HG03521 (cell line): ENCODE measurements at regions not wholly inside any gene's neighbourhood (a gene's known extent, or its start where the extent isn't known, plus 50 kb on each side); places are given as distances from the start of the nearest gene placed in this dataset.

Source experiments
- ATAC-seq: cut with Tn5 transposase; IDR thresholded peaks from one replicate; pipeline ENCODE4 v1.9.1; 2021; ENCODE audit warnings: mild to moderate bottlenecking, moderate library complexity; ENCODE audit not compliant: unreplicated experiment

- no peak for ATAC-seq
These were observed 75.0 kb downstream of the PTPDC1 start for GRCh38 chr9:94159069-94159939.

GRCh38 chr9:94160594-94161501 lies 76.6 kb downstream of the PTPDC1 start:
- ATAC-seq: no peak

- no peak for ATAC-seq
These were observed 77.4 kb downstream of the PTPDC1 start for GRCh38 chr9:94161673-94162072.

DNA sequence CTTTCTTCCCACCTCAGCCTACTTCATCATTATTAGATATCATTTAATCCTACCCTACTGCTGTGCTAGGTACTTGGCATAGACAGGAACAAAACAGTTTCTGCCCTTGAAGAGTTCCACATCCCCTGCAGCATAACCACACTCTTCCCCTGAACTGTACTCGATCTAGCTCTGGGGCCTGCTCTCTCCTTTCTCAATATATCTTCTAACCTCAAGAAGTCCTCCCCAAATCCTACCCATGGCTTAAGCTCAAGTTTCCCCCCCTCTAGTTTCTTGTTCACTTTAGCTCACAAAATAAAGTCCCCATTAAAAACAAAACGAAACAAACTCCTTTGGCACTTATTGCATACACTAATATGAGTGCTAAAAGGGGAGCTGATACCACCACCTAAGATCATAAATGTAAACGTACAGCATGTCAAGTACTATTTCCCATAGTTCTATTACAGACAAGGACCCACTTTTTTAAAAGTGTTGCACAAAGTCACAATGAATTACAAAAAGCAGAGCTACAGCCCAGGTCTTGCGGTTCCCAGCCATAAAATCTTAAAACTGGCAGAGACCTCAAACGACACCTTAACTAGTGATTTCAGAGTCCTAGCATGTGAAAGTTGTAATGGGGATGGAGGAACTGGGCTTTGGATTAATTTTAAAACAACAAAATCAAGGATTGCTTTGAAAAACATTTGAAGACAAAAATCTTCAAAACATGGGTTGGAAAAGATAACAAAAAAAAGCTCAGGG lies 80.7 kb downstream of the PTPDC1 start:
- ATAC-seq: no peak

GRCh38 chr9:94165592-94166235 lies 81.5 kb downstream of the PTPDC1 start:
- ATAC-seq: peak; percentile 87

- peak; percentile 57 for ATAC-seq
These were observed 82.1 kb downstream of the PTPDC1 start for GRCh38 chr9:94166236-94166975.

DNA sequence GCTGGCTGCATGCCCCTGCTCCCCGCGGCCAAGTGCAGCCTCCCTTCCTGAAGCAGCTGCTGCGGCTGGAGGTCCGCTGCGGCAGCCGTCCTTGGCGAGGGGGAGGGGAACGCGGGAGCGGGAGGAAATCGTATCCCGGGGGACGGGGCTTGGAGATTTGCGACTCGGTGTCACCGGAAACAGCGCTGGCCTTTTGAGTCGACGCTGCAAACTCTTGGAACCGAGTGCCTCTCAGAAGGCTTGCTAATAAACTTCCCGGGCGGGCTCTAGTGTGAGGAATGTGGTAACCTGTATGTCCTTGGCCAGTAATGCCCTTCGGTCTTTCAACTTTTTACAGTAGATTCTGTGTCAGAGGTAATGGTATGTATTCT lies 82.7 kb downstream of the PTPDC1 start:
- no peak for ATAC-seq

DNA sequence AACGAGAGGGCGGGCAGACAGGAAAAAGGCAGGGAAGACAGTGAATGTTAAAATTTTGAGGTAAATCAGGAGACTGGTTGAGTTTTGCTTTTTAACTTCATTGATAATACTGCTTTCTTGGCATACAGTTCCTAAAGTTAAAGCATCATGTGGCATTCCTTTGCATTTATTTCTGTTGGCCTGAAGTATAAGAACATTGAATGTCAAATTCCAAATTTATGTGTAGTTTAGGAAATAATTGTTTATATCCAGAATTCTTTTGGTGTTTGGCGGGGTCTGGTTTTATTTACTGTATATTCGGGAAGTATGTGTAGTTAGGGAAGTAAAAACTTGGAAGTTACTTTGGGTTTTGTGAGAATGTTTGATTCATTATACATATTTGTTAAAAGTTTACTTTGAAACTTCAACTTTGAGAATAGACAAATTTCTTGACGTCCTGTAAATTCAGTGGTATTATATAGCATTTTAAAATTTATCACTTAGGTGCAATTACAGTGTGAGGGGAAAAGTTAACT lies 83.2 kb downstream of the PTPDC1 start:
- ATAC-seq: no peak

DNA sequence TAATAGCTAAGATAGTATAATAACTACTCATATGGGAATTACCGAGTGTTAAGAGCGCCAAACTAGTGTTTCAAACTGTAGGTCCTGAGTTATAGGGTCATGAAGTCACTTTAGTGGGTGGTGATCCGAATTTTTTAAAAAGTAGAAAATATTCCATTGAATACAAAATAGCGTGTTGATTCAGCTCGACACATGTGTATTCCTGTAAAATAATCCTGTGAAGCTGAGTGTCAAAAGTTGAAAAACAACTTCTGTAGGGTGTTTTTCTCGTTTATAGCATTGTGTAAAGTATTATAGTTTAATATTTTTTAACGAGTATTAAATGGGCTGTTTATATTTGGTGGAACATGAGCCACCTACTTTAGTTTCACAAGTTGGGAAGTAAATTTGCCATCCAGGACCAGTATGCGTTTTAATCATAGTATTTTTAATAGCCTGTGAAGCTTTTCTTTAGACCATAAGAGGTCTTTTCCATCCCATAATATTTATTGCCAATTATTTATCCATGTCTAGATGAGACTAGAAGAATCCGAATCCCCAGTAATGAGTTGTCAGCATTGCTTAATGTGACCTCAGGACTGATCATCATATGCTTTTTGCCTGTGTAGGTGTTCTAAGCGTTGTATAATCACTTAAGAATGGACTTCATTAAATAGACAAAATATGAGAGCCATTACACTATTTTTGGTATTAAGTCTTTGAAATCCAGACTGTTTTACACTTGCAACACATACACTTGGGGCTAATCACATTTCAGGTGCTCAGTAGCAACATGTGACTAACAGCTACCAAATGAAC lies 84.1 kb downstream of the PTPDC1 start:
- ATAC-seq: no peak

DNA sequence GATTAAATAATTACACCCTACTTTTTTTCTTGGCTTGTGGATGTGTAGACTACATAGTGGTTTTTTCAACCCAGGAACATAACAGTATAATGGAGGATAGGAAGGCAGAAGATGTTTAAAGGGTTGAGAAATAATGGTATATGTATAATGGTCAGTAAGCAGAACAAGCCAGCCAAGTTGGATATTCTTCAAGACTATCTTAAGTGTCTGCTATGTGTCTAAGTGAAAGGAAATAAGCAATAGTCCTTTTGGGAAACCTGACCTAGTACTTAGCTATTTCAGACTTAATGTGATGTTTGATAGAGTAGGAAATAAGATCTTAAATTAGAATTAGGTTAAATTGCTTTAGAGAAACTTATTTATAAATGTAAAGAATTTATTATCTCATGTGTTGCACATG lies 85.7 kb downstream of the PTPDC1 start:
- ATAC-seq: no peak

- ATAC-seq: no peak
These were observed 85.5 kb upstream of the ZNF169 start for GRCh38 chr9:94173632-94174031.

DNA sequence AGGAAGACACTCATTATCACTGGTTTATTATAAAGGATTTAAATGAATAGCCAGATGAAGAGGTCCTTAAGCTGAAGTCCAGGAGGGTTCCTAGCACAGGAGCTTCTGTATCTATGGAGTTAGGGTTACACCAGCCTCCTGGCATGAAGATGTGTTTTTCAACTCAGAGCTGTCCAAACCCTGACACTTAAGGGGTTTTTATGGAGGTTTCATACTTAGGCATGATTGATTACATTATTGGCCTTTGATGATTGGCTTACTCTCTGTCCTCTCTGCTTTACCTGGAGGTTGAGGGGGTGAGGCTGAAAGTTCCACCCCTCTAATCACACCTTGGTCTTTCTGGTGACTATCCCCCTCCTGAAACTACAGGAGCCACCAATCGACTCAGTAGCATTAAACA lies 84.9 kb upstream of the ZNF169 start:
- no peak for ATAC-seq

GRCh38 chr9:94175669-94176068 lies 83.4 kb upstream of the ZNF169 start:
- no peak for ATAC-seq

DNA sequence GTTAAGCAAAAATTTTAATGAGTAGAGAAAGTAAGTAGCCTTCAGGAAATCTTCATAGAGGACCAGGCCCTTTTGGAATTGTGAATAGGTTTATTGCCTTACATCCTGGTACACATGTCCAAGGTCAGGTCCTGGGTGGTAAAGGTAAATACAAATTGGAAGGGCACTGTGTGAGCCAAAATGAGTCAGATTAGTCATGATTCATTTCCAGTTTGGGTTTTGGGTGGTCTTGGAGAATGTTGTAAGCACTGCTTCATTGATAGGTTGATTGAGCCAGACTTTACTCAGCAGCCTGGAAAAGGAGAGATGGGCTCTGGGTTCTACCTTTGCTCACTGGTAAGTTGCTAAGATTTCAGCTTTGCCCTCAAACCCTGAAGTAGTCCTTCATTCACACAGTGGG lies 82.5 kb upstream of the ZNF169 start:
- no peak for ATAC-seq

DNA sequence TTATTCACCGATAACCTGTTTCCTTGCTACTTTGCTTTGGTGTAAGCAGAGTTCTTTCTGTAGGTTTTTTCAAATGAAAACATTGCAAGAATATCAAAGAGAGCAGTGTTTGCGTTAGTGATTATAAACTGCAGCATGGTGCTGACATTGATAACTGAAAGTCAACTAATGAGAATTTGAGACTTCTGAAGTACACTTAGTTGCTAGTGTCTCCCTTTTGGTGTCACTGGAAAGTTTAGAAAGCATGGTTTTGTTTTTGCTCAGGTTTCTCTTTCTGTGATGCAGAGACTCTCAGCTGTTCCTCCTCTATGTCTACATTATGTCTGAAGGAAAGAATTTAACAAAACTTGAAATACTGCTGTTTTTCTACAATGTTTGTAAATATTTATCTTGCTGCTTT lies 80.2 kb upstream of the ZNF169 start:
- ATAC-seq: peak; percentile 63

GRCh38 chr9:94181408-94182181 lies 77.5 kb upstream of the ZNF169 start:
- no peak for ATAC-seq

DNA sequence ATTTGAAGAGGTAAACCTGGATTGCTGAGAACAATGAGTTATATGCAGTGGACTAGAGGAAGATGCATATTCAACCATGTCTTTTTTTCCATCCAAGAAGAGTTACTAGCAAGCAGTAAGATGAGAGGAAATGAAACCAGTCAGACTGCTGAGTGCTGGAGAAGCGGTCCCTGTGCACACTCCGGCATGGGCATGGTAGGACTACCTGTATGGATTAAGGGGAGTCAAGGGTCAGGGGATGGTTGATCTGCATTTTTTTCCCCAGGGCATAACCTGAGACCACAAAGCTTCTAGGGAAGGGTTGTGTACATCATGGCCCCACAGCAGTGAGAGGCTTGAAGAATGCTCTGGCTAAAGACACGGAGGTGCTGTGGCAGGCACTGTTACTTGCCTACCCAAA lies 76.6 kb upstream of the ZNF169 start:
- no peak for ATAC-seq

DNA sequence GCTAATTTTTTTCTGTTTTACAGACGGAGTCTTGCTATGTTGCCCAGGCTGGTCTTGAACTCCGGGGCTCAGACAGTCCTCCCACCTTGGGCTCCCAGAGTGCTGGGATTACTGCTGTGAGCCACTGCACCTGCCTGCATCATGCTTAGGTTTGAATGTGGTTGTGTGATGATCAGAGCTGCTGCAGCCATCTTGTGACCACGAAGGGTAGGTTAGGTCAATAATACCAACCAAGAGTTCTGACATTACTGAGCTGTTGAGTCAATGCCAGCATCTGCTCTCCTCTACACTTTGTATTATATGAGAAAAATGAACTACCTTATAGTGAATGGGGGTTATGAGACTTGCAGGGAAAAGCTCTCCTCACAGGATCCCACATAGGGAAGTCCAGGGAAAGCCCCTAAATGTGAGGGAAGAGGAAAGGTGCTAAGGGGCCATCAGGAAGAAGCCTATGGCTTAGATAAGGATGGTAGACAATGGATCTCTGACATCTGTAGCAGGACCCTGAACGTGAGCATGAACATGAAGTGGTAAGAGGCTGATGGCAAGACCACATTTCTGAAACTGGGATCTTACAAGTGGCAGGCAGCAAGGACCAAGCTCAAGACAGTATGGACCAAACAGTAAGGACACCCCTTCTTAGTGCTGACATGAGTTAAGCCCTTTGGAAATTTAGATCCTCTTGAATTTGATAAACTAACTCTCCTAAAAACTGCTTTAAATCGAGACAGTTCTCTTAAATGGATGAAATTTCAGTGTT lies 75.7 kb upstream of the ZNF169 start:
- ATAC-seq: no peak
